H1 (cell line): ENCODE measurements at regions not wholly inside any gene's neighbourhood (a gene's known extent, or its start where the extent isn't known, plus 50 kb on each side); places are given as distances from the start of the nearest gene placed in this dataset.

ENCODE experiments used
- CTCF ChIA-PET: fragments of 300-600 bp; sonication (Branson Sonifier 250); formaldehyde crosslinking; loops from one replicate; lab custom pipeline; 2021; ENCODE audit not compliant: partially characterized antibody; lab: Charles Lee
- POLR2A ChIA-PET: fragments of 300-600 bp; sonication (Branson Sonifier 250); formaldehyde crosslinking; loops from one replicate; lab custom pipeline; 2021; ENCODE audit warnings: inconsistent platforms; ENCODE audit not compliant: partially characterized antibody; lab: Charles Lee
- DNase-seq, 2 experiments: peaks; one replicate each; pipeline versions ENCODE4 v3.0.0 to v3.0.0-alpha.2; 2010 to 2022; ENCODE audit warnings: low spot score in 2 of 2, low read depth in 1 of 2, mixed read lengths in 1 of 2
- FAIRE-seq: peaks from 2 replicates; lab custom pipeline; 2011; peaks lifted over from hg19 to GRCh38; lab: Jason Lieb, UNC
- H2AFZ ChIP-seq: 2 replicates; pipeline ENCODE4 v1.8.1; 2012; ENCODE audit warnings: low read length, inconsistent platforms
- H2AK5ac ChIP-seq: 2 replicates; pipeline ENCODE4 v1.6.1; 2013; ENCODE audit warnings: low read depth, low read length
- H2BK120ac ChIP-seq: replicated peaks from 2 replicates; pipeline ENCODE3; 2013; ENCODE audit warnings: low read depth, low read length, inconsistent platforms
- H2BK12ac ChIP-seq: 2 replicates; pipeline ENCODE4 v1.6.1; 2013; ENCODE audit warnings: low read depth, low read length
- H2BK15ac ChIP-seq: 2 replicates; pipeline ENCODE4 v1.6.1; 2013; ENCODE audit warnings: low read length
- H2BK20ac ChIP-seq: 2 replicates; pipeline ENCODE4 v1.6.1; 2013; ENCODE audit warnings: low read length
- H2BK5ac ChIP-seq: 2 replicates; pipeline ENCODE4 v1.6.1; 2013; ENCODE audit warnings: low read depth, low read length
- H3K14ac ChIP-seq: 2 replicates; pipeline ENCODE4 v1.6.1; 2013; ENCODE audit warnings: inconsistent platforms; ENCODE audit not compliant: insufficient read length
- H3K18ac ChIP-seq: 2 replicates; pipeline ENCODE4 v1.6.1; 2013; ENCODE audit warnings: low read length; ENCODE audit errors: extremely low read depth
- H3K23ac ChIP-seq: 2 replicates; pipeline ENCODE4 v1.6.1; 2013; ENCODE audit warnings: inconsistent platforms; ENCODE audit not compliant: insufficient read length
- H3K23me2 ChIP-seq: 2 replicates; pipeline ENCODE4 v1.6.1; 2013; ENCODE audit warnings: low read depth, low read length
- H3K27ac ChIP-seq: 2 replicates; pipeline ENCODE4 v1.6.1; 2011; ENCODE audit warnings: low read depth, low read length, inconsistent platforms
- H3K27me3 ChIP-seq, 4 experiments: replicated peaks in 1 of 4; 1 replicate in 1 of 4; 2 replicates in 3 of 4; pipeline versions ENCODE4 v1.6.1 to v1.8.1; 2011 to 2013; ENCODE audit warnings: low read length in 3 of 4, mild to moderate bottlenecking in 3 of 4, inconsistent platforms in 2 of 4, mixed read lengths in 2 of 4, moderate library complexity in 1 of 4; ENCODE audit not compliant: control insufficient read depth in 3 of 4, insufficient read depth in 3 of 4; ENCODE audit errors: extremely low read depth in 1 of 4
- H3K36me3 ChIP-seq, 4 experiments: 2 replicates each; pipeline versions ENCODE4 v1.6.1 to v1.8.1; 2011 to 2013; ENCODE audit warnings: mild to moderate bottlenecking in 4 of 4, low read length in 3 of 4, moderate library complexity in 2 of 4, control low read depth in 1 of 4, inconsistent platforms in 1 of 4; ENCODE audit not compliant: insufficient read depth in 4 of 4, control insufficient read depth in 2 of 4
- H3K4ac ChIP-seq: replicated peaks from 2 replicates; pipeline ENCODE3; 2013; ENCODE audit warnings: low read length, low read depth, mixed read lengths, inconsistent platforms; ENCODE audit not compliant: insufficient read length
- H3K4me1 ChIP-seq, 4 experiments: replicated peaks in 1 of 4; 1 replicate in 1 of 4; 2 replicates in 3 of 4; pipeline versions ENCODE4 v1.6.1 to v1.8.1; 2011 to 2013; ENCODE audit warnings: low read length in 3 of 4, inconsistent platforms in 2 of 4, mixed read lengths in 1 of 4; ENCODE audit not compliant: insufficient read depth in 4 of 4, control insufficient read depth in 3 of 4
- H3K4me2 ChIP-seq, 2 experiments: 2 replicates each; pipeline versions ENCODE4 v1.6.1 to v1.8.1; 2011 to 2013; ENCODE audit warnings: low read depth in 2 of 2, low read length in 2 of 2, control low read depth in 1 of 2, inconsistent platforms in 1 of 2, mild to moderate bottlenecking in 1 of 2; ENCODE audit not compliant: insufficient read depth in 1 of 2
- H3K4me3 ChIP-seq, 4 experiments: fragments of 200-600, 300-600 bp in 1 of 4; sonication (generic), shearing (Covaris generic), sonication (Bioruptor Twin) in 1 of 4; 2 replicates each; pipeline versions ENCODE4 v1.5.1 to v1.8.1; 2011 to 2016; ENCODE audit warnings: low read length in 4 of 4, low read depth in 3 of 4, control low read depth in 2 of 4, inconsistent platforms in 2 of 4, mild to moderate bottlenecking in 2 of 4, mixed read lengths in 1 of 4, moderate library complexity in 1 of 4; ENCODE audit not compliant: insufficient read depth in 2 of 4; ENCODE audit errors: extremely low read depth in 1 of 4
- H3K56ac ChIP-seq: replicated peaks from 2 replicates; pipeline ENCODE3; 2013; ENCODE audit warnings: low read depth, mild to moderate bottlenecking, mixed read lengths, low read length, inconsistent platforms; ENCODE audit not compliant: insufficient read length
- H3K79me1 ChIP-seq: 2 replicates; pipeline ENCODE4 v1.6.1; 2013; ENCODE audit warnings: low read depth, low read length, control low read depth
- H3K79me2 ChIP-seq, 2 experiments: 2 replicates each; pipeline versions ENCODE4 v1.6.1 to v1.8.1; 2012 to 2013; ENCODE audit warnings: low read length in 2 of 2, mild to moderate bottlenecking in 2 of 2, inconsistent platforms in 1 of 2; ENCODE audit not compliant: insufficient read depth in 2 of 2, control insufficient read depth in 1 of 2
- H3K9ac ChIP-seq, 4 experiments: replicated peaks in 1 of 4; 1 replicate in 1 of 4; 2 replicates in 3 of 4; pipeline versions ENCODE4 v1.6.1 to v1.8.1; 2011 to 2013; ENCODE audit warnings: low read depth in 3 of 4, low read length in 3 of 4, control low read depth in 2 of 4, mild to moderate bottlenecking in 2 of 4, moderate library complexity in 2 of 4, inconsistent platforms in 1 of 4; ENCODE audit errors: extremely low read depth in 1 of 4
- H3K9me3 ChIP-seq, 2 experiments: 2 replicates each; pipeline versions ENCODE4 v1.6.1 to v1.8.1; 2012 to 2013; ENCODE audit warnings: mild to moderate bottlenecking in 2 of 2, moderate library complexity in 2 of 2, control low read depth in 1 of 2, inconsistent platforms in 1 of 2, low read depth in 1 of 2, low read length in 1 of 2, mixed read lengths in 1 of 2; ENCODE audit not compliant: insufficient read depth in 2 of 2
- H4K20me1 ChIP-seq, 2 experiments: replicated peaks in 1 of 2; 2 replicates each; pipeline versions ENCODE3 to v1.8.1; 2011 to 2013; ENCODE audit warnings: inconsistent platforms in 2 of 2, low read length in 2 of 2, mild to moderate bottlenecking in 1 of 2; ENCODE audit not compliant: insufficient read depth in 2 of 2, control insufficient read depth in 1 of 2
- H4K5ac ChIP-seq: 2 replicates; pipeline ENCODE4 v1.6.1; 2013; ENCODE audit warnings: low read length, low read depth, mixed read lengths, inconsistent platforms; ENCODE audit not compliant: insufficient read length
- H4K8ac ChIP-seq: 2 replicates; pipeline ENCODE4 v1.8.0; 2013; ENCODE audit warnings: mild to moderate bottlenecking, moderate library complexity, low read length, inconsistent platforms; ENCODE audit not compliant: insufficient read depth; ENCODE audit errors: extremely low read depth
- H4K91ac ChIP-seq: replicated peaks from 2 replicates; pipeline ENCODE3; 2013; ENCODE audit warnings: low read length, mixed read lengths, inconsistent platforms; ENCODE audit not compliant: insufficient read length
- CREB1 ChIP-seq: IDR thresholded peaks from 2 replicates; pipeline ENCODE4 v1.6.1; 2012; ENCODE audit warnings: inconsistent platforms
- CTBP2 ChIP-seq: IDR thresholded peaks from 2 replicates; pipeline ENCODE4 v1.7.0; 2011; ENCODE audit warnings: borderline replicate concordance, mild to moderate bottlenecking, moderate library complexity, mixed read lengths, low read length; ENCODE audit not compliant: insufficient read depth, insufficient read length
- TBP ChIP-seq: IDR thresholded peaks from 2 replicates; pipeline ENCODE4 v1.6.1; 2011; ENCODE audit warnings: low read depth, low read length, improper control_type of control experiment
- WGBS, 2 experiments: shearing (Covaris generic) in 1 of 2; methylation state at CpG; one replicate each; pipeline versions ENCODE4 v1.1.6 to v1.1.7; 2013 to 2015; ENCODE audit warnings: low lambda C conversion rate in 2 of 2, mixed read lengths in 2 of 2, inconsistent platforms in 1 of 2, low coverage in 1 of 2, missing lambda C conversion rate in 1 of 2; ENCODE audit not compliant: insufficient replicate concordance in 2 of 2, insufficient coverage in 1 of 2, insufficient read length in 1 of 2; ENCODE audit errors: extremely low coverage in 1 of 2, missing lambda C conversion rate in 1 of 2; 5-methylcytosine and 5-hydroxymethylcytosine counted together

GRCh38 chr1:63000508-63000907 is 216.6 kb downstream of the ATG4C start:
- no peaks in the 10 kb centered on the region for H3K79me2 ChIP-seq
- H3K4me2 ChIP-seq, result no peak overlapping the region
- no peak for TF ChIP-seq CREB1
- TF ChIP-seq TBP, result no peak
- TF ChIP-seq CTBP2, result no peak
- TF ChIP-seq, all 59 proteins: peak for 0
- no peak overlapping the region for H2BK20ac ChIP-seq
- peaks cover 0 to 6% (median 4%) of the 10 kb centered on the region in 4 experiments; a peak in 4 of 7 replicates for H3K4me1 ChIP-seq
- H2AFZ ChIP-seq, result 0 out of 2 replicates have a peak overlapping the region, but pooled peaks have one; percentile 9
- no peak overlapping the region for H2AK5ac ChIP-seq
- no peak overlapping the region for H3K4me3 ChIP-seq
- H3K18ac ChIP-seq, result no peak overlapping the region
- H3K9me3 ChIP-seq, result no peaks in the 10 kb centered on the region
- no peak overlapping the region for H3K23ac ChIP-seq
- ChIA-PET CTCF (interaction anchor here (1.1 to 7.1 kb wide), 7 partner anchors 8 to 443 kb away, joined by 3 to 35 read pairs (median 6); no protein-coding TSS in a partner anchor), POLR2A (no interaction called here)
- H3K4ac ChIP-seq, result no peak overlapping the region
- DNase-seq (no peak), FAIRE-seq (no peak)
- no peak overlapping the region for H3K9ac ChIP-seq
- H2BK120ac ChIP-seq, result no peak overlapping the region
- no peak overlapping the region for H2BK5ac ChIP-seq
- no peak overlapping the region for H3K27ac ChIP-seq
- H3K36me3 ChIP-seq, result no peaks in the 10 kb centered on the region
- no peak overlapping the region for H2BK12ac ChIP-seq
- no peaks in the 10 kb centered on the region for H3K23me2 ChIP-seq
- no peak overlapping the region for H4K91ac ChIP-seq
- H4K8ac ChIP-seq, result no peak overlapping the region
- no peak overlapping the region for H4K5ac ChIP-seq
- no peaks in the 10 kb centered on the region for H3K79me1 ChIP-seq
- H3K14ac ChIP-seq, result no peak overlapping the region
- H3K27me3 ChIP-seq, result no peaks in the 10 kb centered on the region
- no peak overlapping the region for H2BK15ac ChIP-seq
- no peaks in the 10 kb centered on the region for H4K20me1 ChIP-seq
- no peak overlapping the region for H3K56ac ChIP-seq
- WGBS, 2 experiments, result 84% methylated on average over 10 of the region's 10 CpGs; no CpG with 5 or more reads in 1 of the 2 experiments
